NCI-H2227 treated with DMSO at 0.1 percent for 48 hours (cell line): ENCODE measurements at regions not wholly inside any gene's neighbourhood (a gene's known extent, or its start where the extent isn't known, plus 50 kb on each side); places are given as distances from the start of the nearest gene placed in this dataset.

Experiments used
- DNase-seq: peaks from one replicate; lab custom pipeline; 2025; lab: John Stamatoyannopoulos, UW

GRCh38 chr22:34159491-34159890 lies 239.2 kb upstream of the LARGE1 start:
- DNase-seq: no peak

- no peak for DNase-seq
Measured at GRCh38 chr22:34160141-34160783, 240.0 kb upstream of the LARGE1 start.

DNA sequence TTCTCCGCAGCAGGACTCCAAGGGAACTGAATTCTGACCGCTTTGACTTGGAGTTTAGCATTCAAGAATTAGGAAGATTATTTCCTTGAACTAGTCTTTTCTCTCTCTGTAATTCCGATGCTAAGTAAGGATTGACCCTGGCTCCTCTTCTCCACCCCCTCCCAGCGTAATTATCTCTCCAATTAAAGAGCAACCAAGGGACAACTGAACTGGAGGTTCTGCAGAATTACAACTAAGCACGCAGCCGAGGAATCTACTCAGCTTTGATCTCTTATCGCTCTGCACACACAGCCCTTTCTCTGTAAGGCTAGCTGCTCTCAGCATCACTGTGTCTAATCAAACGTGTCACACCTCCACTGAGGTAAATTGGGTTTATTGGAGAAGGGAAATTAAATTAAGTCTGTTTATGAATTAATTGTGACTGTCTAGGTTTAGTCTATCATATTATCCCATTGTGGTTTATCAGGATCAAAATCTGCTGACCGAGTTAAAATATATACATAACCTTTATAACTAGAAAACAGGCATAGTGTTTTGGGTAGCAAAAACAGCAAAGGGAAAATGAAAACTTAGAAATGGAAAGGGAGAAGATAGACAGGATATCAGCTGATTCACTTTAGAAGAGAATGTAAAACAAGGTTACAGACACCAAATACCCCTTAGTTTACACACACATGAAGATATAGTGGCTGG lies 241.3 kb upstream of the LARGE1 start:
- DNase-seq: no peak

GRCh38 chr22:34198976-34199375 lies 278.7 kb upstream of the LARGE1 start:
- no peak for DNase-seq

DNA sequence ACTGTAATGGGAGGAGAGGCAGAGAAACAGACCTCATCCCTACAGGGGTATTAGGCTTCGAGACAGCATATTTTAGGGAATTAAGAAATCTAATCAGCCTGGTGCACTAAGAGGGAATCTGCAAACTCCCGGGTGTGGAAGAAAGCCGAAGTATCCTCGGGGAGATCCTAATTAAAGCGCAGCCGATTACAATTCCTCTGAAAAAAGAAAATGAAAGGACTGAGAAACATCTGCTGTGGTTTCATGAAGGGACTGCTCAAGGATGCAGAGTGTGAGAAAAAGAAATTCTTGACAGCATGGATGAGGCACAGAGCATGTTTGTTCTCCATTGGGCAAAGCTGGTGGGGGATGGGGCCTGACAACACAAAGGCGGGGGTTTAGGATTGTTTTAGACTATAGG lies 290.0 kb upstream of the LARGE1 start:
- no peak for DNase-seq

- no peak for DNase-seq
Measured at GRCh38 chr22:34214372-34214771, 294.1 kb upstream of the LARGE1 start.

- DNase-seq: no peak
Measured at GRCh38 chr22:34225278-34225677, 305.0 kb upstream of the LARGE1 start.

GRCh38 chr22:34236527-34236926 lies 316.3 kb upstream of the LARGE1 start:
- no peak for DNase-seq

DNA sequence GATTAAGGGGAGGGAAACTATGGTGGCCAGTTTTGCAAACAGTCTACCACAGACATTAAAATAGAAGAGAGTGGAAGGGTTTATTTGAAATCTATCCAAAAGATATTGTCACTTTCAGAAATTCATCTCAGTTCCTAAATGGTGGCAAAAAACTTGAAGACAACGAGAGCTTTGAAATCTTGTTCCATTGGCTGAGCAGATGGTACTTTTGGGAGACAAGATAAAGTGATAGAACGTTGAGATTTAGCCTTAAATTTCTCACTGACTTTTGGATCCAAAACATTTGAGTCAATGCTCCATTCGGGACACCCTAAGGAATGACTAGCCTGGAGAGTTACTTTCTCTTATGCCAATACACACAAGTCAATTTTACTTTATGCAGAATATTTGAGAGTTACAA lies 319.1 kb upstream of the LARGE1 start:
- DNase-seq: no peak

DNA sequence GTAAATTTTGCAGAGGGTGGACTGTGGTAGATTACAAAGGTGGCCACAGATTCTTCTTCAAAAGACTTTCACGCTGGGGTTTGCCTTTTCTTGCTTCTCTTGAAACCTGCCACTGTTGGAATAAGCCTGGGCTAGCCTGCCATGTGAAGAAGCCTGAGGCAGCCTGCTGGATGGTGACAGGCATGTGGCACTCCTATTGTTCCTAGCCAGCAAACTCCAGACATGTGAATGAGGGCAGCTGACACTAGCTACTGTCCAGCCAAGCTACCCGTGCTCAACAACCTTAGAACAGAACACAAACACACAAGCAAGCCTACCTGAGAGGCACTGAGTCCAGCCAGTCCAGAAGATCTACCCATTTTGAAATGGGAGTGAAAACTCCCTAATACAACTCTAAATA lies 322.7 kb upstream of the LARGE1 start:
- no peak for DNase-seq

DNA sequence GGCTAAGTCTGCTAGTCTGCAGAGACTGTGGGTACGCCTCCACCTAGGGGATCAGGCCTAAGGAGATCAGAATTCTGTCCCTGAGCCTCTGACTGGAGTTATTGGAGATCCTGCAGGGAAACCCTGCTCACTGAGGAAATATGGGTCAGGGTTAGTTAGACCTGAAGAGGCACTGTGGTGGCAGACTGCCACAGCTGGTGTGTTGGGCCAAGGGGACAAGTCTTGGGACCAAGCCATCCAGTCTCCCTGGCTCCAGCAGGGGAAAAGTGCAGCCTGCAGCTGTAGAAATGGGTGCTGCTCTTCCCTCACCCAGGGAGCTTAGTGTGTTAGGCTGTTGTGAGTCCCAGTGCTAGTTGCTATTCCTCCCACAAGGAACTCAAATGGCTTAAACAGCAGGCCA lies 334.8 kb upstream of the LARGE1 start:
- no peak for DNase-seq

DNA sequence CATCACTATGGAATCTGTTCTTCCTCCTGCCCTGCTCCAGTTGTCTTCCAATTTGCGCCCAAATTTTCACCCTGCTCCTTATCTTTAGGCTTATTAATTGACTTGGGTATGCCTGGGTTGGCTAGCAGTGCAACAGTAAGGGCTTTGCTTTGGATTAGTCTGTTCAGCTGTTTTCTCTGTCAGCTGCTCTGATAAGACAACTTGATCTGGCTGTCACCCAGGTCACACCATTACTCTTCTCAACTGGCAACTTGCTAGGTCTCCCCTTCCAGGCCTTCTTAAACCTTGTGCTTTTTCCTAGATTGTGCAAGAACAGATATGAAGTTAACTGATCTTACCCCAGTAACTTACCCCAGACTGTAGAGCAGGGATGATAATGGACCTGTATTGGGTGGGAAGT lies 357.8 kb upstream of the LARGE1 start:
- no peak for DNase-seq

DNA sequence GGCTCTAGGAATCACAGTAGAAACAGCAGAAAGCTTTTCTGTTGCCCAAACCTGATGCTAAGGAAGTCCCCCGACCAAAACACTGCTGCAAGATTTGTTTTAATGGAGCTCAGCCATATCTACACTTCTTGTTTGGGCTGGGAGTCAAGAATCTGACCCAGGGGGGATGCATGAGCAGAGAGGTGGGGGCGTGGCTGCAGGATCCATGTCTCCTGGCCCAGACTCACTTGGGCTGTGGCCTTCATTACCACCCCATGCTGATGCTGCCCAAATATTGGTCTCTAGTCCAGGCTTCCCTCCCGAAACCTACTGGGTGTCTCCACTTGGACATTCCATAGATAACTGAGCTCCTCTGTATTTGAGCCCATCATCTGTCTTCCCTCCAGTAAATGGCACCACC lies 361.5 kb upstream of the LARGE1 start:
- no peak for DNase-seq

DNA sequence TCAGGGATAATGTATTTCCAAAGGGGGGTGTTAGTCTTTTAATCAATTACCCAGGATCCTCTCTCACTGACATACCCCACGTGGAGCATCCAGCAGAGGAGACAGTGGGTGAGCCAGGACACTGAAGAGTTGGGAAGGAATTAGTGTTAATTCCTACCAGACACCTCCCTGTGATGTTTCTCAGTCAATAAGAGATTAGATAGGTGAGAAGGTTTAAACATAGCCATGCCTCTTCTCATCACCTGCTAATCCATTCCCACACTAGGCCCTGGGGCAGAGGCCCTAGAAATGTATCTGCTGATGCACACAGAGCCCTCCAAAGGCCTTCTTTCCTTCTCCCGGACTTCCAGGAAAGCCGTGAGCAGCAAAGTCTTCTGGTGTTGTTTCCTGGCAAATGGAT lies 363.6 kb upstream of the LARGE1 start:
- no peak for DNase-seq

- DNase-seq: no peak
Measured at GRCh38 chr22:34293324-34293723, 373.0 kb upstream of the LARGE1 start.

GRCh38 chr22:34294476-34294875 lies 374.2 kb upstream of the LARGE1 start:
- DNase-seq: no peak

- DNase-seq: no peak
Measured at GRCh38 chr22:34294986-34295385, 374.7 kb upstream of the LARGE1 start.

DNA sequence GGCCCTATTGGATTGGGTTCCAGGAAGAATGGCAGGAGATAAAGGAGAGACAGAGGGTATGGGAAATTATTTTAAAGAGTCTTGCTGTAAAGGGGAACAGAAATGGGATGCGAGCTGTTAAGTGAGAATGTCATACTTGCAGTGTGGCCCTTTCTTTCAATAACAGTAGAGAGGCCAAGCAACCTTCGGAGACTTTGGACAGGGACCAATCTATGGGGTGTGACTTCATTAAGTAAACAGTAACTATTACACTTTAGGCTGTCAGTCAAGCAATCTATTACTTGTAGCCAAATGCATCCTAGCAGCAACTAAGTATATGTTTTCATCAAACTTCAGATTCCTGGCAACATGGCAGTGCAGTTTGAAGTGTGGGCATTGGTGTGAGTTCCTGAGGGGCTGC lies 376.2 kb upstream of the LARGE1 start:
- no peak for DNase-seq

GRCh38 chr22:34297536-34298120 lies 377.4 kb upstream of the LARGE1 start:
- no peak for DNase-seq

DNA sequence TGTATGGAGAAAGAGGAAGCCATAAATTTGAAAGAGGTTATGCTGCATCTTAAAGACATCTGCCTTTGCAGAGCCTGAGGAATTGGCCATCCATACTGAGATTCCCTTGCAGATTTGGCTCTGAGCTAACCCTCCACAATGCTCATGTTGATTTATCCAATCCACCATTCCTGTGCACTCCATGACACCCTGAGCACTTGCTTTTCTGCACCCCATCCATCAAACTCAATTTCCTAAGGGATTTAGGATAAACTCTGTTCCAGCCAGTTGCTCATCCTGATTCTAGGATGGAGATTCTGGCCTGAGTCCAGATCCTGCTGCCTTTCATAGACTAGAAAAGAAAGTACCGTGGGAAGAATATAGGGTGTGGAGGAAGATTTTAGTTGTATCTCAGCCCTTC lies 379.2 kb upstream of the LARGE1 start:
- no peak for DNase-seq

DNA sequence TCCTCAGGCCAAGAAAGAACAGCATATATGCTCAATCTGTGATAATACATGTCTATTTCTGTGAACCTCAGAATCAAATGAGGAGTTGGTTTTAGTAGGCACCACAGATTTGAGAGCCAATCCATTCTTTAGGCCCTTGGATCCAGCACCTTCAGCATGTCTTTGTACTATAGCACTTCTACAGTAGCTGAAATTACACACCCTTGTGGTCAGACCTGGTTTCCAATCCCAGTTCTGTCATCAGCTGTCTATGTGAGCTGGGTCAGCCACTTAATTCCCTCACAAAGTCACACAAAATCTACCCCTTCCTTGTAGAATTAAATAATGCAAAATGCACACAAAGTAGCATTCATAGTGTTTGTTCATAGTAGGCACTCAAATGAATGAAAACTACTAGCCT lies 381.3 kb upstream of the LARGE1 start:
- no peak for DNase-seq

DNA sequence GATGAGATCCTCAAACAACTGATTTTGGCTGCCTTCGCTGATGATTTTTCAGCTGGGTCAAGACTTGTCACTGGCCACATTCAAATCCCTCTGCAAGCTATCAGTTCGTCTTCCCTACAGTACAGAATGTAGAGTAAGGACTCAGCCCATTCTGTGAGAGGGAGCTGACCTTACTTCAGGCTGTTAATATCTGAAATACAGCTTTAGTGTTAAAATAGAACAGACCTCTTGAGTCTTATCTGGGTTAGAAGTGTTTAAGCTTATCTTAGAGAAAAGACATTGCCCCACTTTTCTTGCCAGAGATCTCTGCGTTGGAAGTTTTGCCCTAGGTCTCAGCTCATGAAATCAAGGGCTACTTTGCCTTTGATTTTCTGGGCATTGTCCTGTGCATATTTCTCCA lies 383.4 kb upstream of the LARGE1 start:
- no peak for DNase-seq

- no peak for DNase-seq
Measured at GRCh38 chr22:34306361-34306760, 386.1 kb upstream of the LARGE1 start.

DNA sequence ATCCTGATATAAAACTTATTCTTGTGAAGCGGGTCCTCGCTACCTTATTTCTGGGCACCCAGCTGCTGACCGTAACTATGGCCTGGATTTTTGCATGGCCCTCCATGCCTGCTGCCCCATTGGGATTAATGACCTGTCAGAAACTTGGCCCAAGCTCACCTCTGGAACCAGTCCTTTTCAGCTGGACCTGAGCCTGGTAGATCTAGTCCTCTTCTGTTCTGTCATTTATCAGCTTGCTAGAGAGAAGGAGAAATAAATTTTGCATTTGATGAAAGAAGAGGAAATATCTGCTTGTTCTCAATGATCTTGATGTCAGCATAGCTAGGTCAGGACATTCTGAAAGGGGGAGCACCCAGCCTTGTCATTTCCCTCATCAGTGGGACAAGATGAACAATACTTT lies 387.8 kb upstream of the LARGE1 start:
- DNase-seq: no peak
